ENCODE measurements at regions not wholly inside any gene's neighbourhood (a gene's known extent, or its start where the extent isn't known, plus 50 kb on each side); places are given as distances from the start of the nearest gene placed in this dataset.

GRCh38 chr1:224805889-224806288, 123.6 kb upstream of the DNAH14 start:
- TF ChIP-seq CTCF (IDR thresholded peaks at IDR 0.05; ENCODE audit: low read depth, low read length) = no peak

GRCh38 chr1:224809137-224809536, 120.3 kb upstream of the DNAH14 start:
- H3K4me3 ChIP-seq (ENCODE audit: low read depth, low read length) = no peak overlapping the region
- no peak for TF ChIP-seq CTCF (IDR thresholded peaks at IDR 0.05; ENCODE audit: low read depth, low read length)

More at GRCh38 chr1:224805889-224806288, 123.6 kb upstream of the DNAH14 start:
- no peak overlapping the region for H3K4me3 ChIP-seq (ENCODE audit: low read depth, low read length)

- no peak for TF ChIP-seq CTCF (IDR thresholded peaks at IDR 0.05; ENCODE audit: low read depth, low read length)
- no peak overlapping the region for H3K4me3 ChIP-seq (ENCODE audit: low read depth, low read length)
Observed at GRCh38 chr1:224809613-224810012, 119.9 kb upstream of the DNAH14 start.

- no peak overlapping the region for H3K4me3 ChIP-seq (ENCODE audit: low read depth, low read length)
- TF ChIP-seq CTCF (IDR thresholded peaks at IDR 0.05; ENCODE audit: low read depth, low read length) = no peak
Observed at GRCh38 chr1:224811564-224811963, 117.9 kb upstream of the DNAH14 start.

GRCh38 chr1:224815647-224816046, 113.8 kb upstream of the DNAH14 start:
- no peak overlapping the region for H3K4me3 ChIP-seq (ENCODE audit: low read depth, low read length)
- TF ChIP-seq CTCF (IDR thresholded peaks at IDR 0.05; ENCODE audit: low read depth, low read length) = no peak

- TF ChIP-seq CTCF (IDR thresholded peaks at IDR 0.05; ENCODE audit: low read depth, low read length) = no peak
Observed at GRCh38 chr1:224816062-224816461, 113.4 kb upstream of the DNAH14 start.

GRCh38 chr1:224817382-224817781, 112.1 kb upstream of the DNAH14 start:
- TF ChIP-seq CTCF (IDR thresholded peaks at IDR 0.05; ENCODE audit: low read depth, low read length) = no peak
- H3K4me3 ChIP-seq (ENCODE audit: low read depth, low read length) = no peak overlapping the region

More at GRCh38 chr1:224816062-224816461, 113.4 kb upstream of the DNAH14 start:
- no peak overlapping the region for H3K4me3 ChIP-seq (ENCODE audit: low read depth, low read length)
